Mesodermal cell (in vitro differentiated cells): ENCODE measurements at regions not wholly inside any gene's neighbourhood (a gene's known extent, or its start where the extent isn't known, plus 50 kb on each side); places are given as distances from the start of the nearest gene placed in this dataset.

Experiments
- H3K27ac ChIP-seq: 2 replicates; pipeline ENCODE4 v1.7.0; 2013; ENCODE audit warnings: mild to moderate bottlenecking, low read depth, low read length, moderate library complexity; ENCODE audit not compliant: severe bottlenecking
- H3K36me3 ChIP-seq: 2 replicates; pipeline ENCODE4 v1.7.1; 2013; ENCODE audit warnings: mild to moderate bottlenecking, low read length, moderate library complexity; ENCODE audit not compliant: control insufficient read depth, insufficient read depth
- H3K4me1 ChIP-seq: one replicate; pipeline ENCODE4 v1.7.1; 2013; ENCODE audit warnings: mild to moderate bottlenecking, low read length; ENCODE audit not compliant: insufficient read depth, control insufficient read depth, poor library complexity, severe bottlenecking
- H3K4me3 ChIP-seq: 2 replicates; pipeline ENCODE4 v1.7.0; 2013; ENCODE audit warnings: low read length, control low read depth, mild to moderate bottlenecking; ENCODE audit not compliant: insufficient read depth, poor library complexity, severe bottlenecking; ENCODE audit errors: extremely low read depth
- H3K9me3 ChIP-seq: 2 replicates; pipeline ENCODE4 v1.7.1; 2013; ENCODE audit warnings: mild to moderate bottlenecking, low read length, moderate library complexity; ENCODE audit not compliant: control insufficient read depth
- WGBS, 2 experiments: methylation state at CpG; one replicate each; pipeline ENCODE4 v1.1.5; 2013; ENCODE audit warnings: missing lambda C conversion rate in 2 of 2; ENCODE audit not compliant: insufficient coverage in 2 of 2; 5-methylcytosine and 5-hydroxymethylcytosine counted together

- Histone ChIP-seq H3K36me3 (no peaks in the 10 kb centered on the region), H3K4me1 (peaks cover 4% of the 10 kb centered on the region), H3K9me3 (no peaks in the 10 kb centered on the region), H3K4me3 (no peak overlapping the region), H3K27ac (no peak overlapping the region)
- whole genome bisulfite sequencing, 2 experiments = 100% methylated on average over 1 of the region's 2 CpGs; no CpG with 5 or more reads in 1 of the 2 experiments
These were observed 1534.7 kb downstream of the EFNA5 start for GRCh38 chr5:106136061-106136460.

- Histone ChIP-seq H3K9me3 (no peaks in the 10 kb centered on the region), H3K4me3 (no peak overlapping the region), H3K4me1 (peaks cover 4% of the 10 kb centered on the region), H3K36me3 (no peaks in the 10 kb centered on the region), H3K27ac (no peak overlapping the region)
- WGBS, 2 experiments = 89% methylated on average over 1 of the region's 1 CpG
These were observed 1535.3 kb downstream of the EFNA5 start for GRCh38 chr5:106135473-106135872.

- Histone ChIP-seq H3K4me3 (no peak overlapping the region), H3K27ac (no peak overlapping the region), H3K36me3 (no peaks in the 10 kb centered on the region), H3K9me3 (no peaks in the 10 kb centered on the region), H3K4me1 (no peaks in the 10 kb centered on the region)
These were observed 1536.2 kb downstream of the EFNA5 start for GRCh38 chr5:106134549-106134948.

- no peaks in the 10 kb centered on the region for H3K36me3 ChIP-seq
- no peak overlapping the region for H3K27ac ChIP-seq
- 100% methylated on average over 1 of the region's 2 CpGs; no CpG with 5 or more reads in 1 of the 2 experiments for WGBS, 2 experiments
- no peaks in the 10 kb centered on the region for H3K9me3 ChIP-seq
- no peak overlapping the region for H3K4me3 ChIP-seq
- peaks cover 3% of the 10 kb centered on the region for H3K4me1 ChIP-seq
These were observed 1542.8 kb downstream of the EFNA5 start for GRCh38 chr5:106127985-106128384.

GRCh38 chr5:106127341-106127781 is 1543.4 kb downstream of the EFNA5 start:
- Histone ChIP-seq H3K4me3 (no peak overlapping the region), H3K4me1 (peaks cover 3% of the 10 kb centered on the region), H3K36me3 (no peaks in the 10 kb centered on the region), H3K27ac (no peak overlapping the region), H3K9me3 (no peaks in the 10 kb centered on the region)
- 60% methylated on average over 1 of the region's 1 CpG; no CpG with 5 or more reads in 1 of the 2 experiments for WGBS, 2 experiments

- Histone ChIP-seq H3K36me3 (no peaks in the 10 kb centered on the region), H3K27ac (no peak overlapping the region), H3K4me1 (no peaks in the 10 kb centered on the region), H3K4me3 (no peak overlapping the region), H3K9me3 (no peaks in the 10 kb centered on the region)
- WGBS, 2 experiments = 75 to 100% methylated on average over 1 of the region's 7 CpGs
These were observed 1548.6 kb downstream of the EFNA5 start for GRCh38 chr5:106121972-106122605.

- WGBS, 2 experiments = no CpG with 5 or more reads among the region's 3 CpGs
These were observed 1554.1 kb downstream of the EFNA5 start for GRCh38 chr5:106116682-106117081.

GRCh38 chr5:106113922-106114321 is 1556.8 kb downstream of the EFNA5 start:
- Histone ChIP-seq H3K9me3 (no peaks in the 10 kb centered on the region), H3K27ac (no peak overlapping the region), H3K4me1 (no peaks in the 10 kb centered on the region), H3K36me3 (no peaks in the 10 kb centered on the region), H3K4me3 (no peak overlapping the region)
- 67% methylated on average over 1 of the region's 1 CpG; no CpG with 5 or more reads in 1 of the 2 experiments for WGBS, 2 experiments

More at GRCh38 chr5:106116682-106117081, 1554.1 kb downstream of the EFNA5 start:
- no peaks in the 10 kb centered on the region for H3K4me1 ChIP-seq
- H3K27ac ChIP-seq = no peak overlapping the region
- H3K4me3 ChIP-seq = no peak overlapping the region
- H3K9me3 ChIP-seq = no peaks in the 10 kb centered on the region
- H3K36me3 ChIP-seq = no peaks in the 10 kb centered on the region

GRCh38 chr5:106106384-106106783 is 1564.4 kb downstream of the EFNA5 start:
- H3K36me3 ChIP-seq = no peaks in the 10 kb centered on the region
- H3K9me3 ChIP-seq = no peaks in the 10 kb centered on the region
- no CpG with 5 or more reads among the region's 2 CpGs for WGBS, 2 experiments
- H3K27ac ChIP-seq = no peak overlapping the region
- no peaks in the 10 kb centered on the region for H3K4me1 ChIP-seq
- H3K4me3 ChIP-seq = no peak overlapping the region

GRCh38 chr5:106097340-106097739 is 1573.4 kb downstream of the EFNA5 start:
- Histone ChIP-seq H3K4me1 (no peaks in the 10 kb centered on the region), H3K36me3 (no peaks in the 10 kb centered on the region), H3K27ac (no peak overlapping the region), H3K9me3 (no peaks in the 10 kb centered on the region), H3K4me3 (no peak overlapping the region)
- WGBS, 2 experiments = no CpG with 5 or more reads among the region's 1 CpG

GRCh38 chr5:106094839-106095238 is 1575.9 kb downstream of the EFNA5 start:
- Histone ChIP-seq H3K36me3 (no peaks in the 10 kb centered on the region), H3K4me1 (no peaks in the 10 kb centered on the region), H3K4me3 (no peak overlapping the region), H3K9me3 (no peaks in the 10 kb centered on the region), H3K27ac (no peak overlapping the region)
